HEK293 (cell line): ENCODE measurements at regions not wholly inside any gene's neighbourhood (a gene's known extent, or its start where the extent isn't known, plus 50 kb on each side); places are given as distances from the start of the nearest gene placed in this dataset.

ENCODE experiments used
- CTCF ChIA-PET: fragments of 350-600 bp; formaldehyde crosslinking; extraction: SDS; loops from one replicate; lab custom pipeline; 2021; ENCODE audit warnings: antibody characterized with exemption; lab: Yijun Ruan, JAX
- POLR2A ChIA-PET: fragments of 300-600 bp; formaldehyde crosslinking; extraction: SDS; loops from one replicate; lab custom pipeline; 2020; ENCODE audit warnings: antibody characterized with exemption, inconsistent platforms; lab: Yijun Ruan, JAX
- H3K27ac ChIP-seq: fragments of 200-500 bp; sonication (Bioruptor generic); 2 replicates; pipeline ENCODE4 v1.5.1; 2014; ENCODE audit warnings: low read depth, low read length, control low read depth, inconsistent platforms; ENCODE audit errors: extremely low read depth
- H3K36me3 ChIP-seq, 2 experiments: fragments of 200-500 bp in 1 of 2; sonication (Bioruptor generic) in 1 of 2; 1 replicate in 1 of 2; 2 replicates in 1 of 2; pipeline ENCODE4 v1.5.1; 2014 to 2017; ENCODE audit warnings: inconsistent platforms in 2 of 2, low read length in 2 of 2; ENCODE audit not compliant: control insufficient read depth in 2 of 2, insufficient read depth in 1 of 2
- H3K4me1 ChIP-seq: fragments of 200-500 bp; sonication (Bioruptor generic); 2 replicates; pipeline ENCODE4 v1.5.1; 2014; ENCODE audit warnings: mild to moderate bottlenecking, low read length, inconsistent platforms; ENCODE audit not compliant: control insufficient read depth, insufficient read depth
- H3K4me3 ChIP-seq: 2 replicates; pipeline ENCODE4 v1.5.1; 2011; ENCODE audit warnings: low read depth, mild to moderate bottlenecking, control low read depth, low read length, moderate library complexity
- H3K9me3 ChIP-seq: fragments of 200-500 bp; sonication (Bioruptor generic); 2 replicates; pipeline ENCODE4 v1.5.1; 2014; ENCODE audit warnings: low read depth, low read length, inconsistent platforms; ENCODE audit not compliant: control insufficient read depth, insufficient read depth
- EGR2 ChIP-seq: fragments of 450-650 bp; formaldehyde crosslinking; IDR thresholded peaks from 2 replicates; pipeline ENCODE4 v1.5.1; 2016; ENCODE audit warnings: low read depth, missing biosample characterization, missing genetic modification characterization
- FEZF1 ChIP-seq: fragments of 450-650 bp; formaldehyde crosslinking; IDR thresholded peaks from 2 replicates; pipeline ENCODE4 v1.5.1; 2016; ENCODE audit warnings: missing biosample characterization, missing genetic modification characterization
- MZF1 ChIP-seq: fragments of 450-650 bp; formaldehyde crosslinking; IDR thresholded peaks from 2 replicates; pipeline ENCODE4 v1.5.1; 2017; ENCODE audit warnings: missing biosample characterization, missing genetic modification characterization, borderline replicate concordance
- SETDB1 ChIP-seq: IDR thresholded peaks from one replicate; pipeline ENCODE4 v1.6.1; 2017; ENCODE audit warnings: mild to moderate bottlenecking, low read length, moderate library complexity, mixed read lengths; ENCODE audit not compliant: insufficient read length
- YY2 ChIP-seq: fragments of 450-650 bp; formaldehyde crosslinking; IDR thresholded peaks from 2 replicates; pipeline ENCODE4 v1.5.1; 2016; ENCODE audit warnings: missing biosample characterization, missing genetic modification characterization
- ZBTB17 ChIP-seq: fragments of 450-650 bp; formaldehyde crosslinking; IDR thresholded peaks from 2 replicates; pipeline ENCODE4 v1.5.1; 2016; ENCODE audit warnings: missing biosample characterization, missing genetic modification characterization
- ZNF202 ChIP-seq: fragments of 450-650 bp; formaldehyde crosslinking; IDR thresholded peaks from 2 replicates; pipeline ENCODE4 v1.5.1; 2016; ENCODE audit warnings: missing biosample characterization, missing genetic modification characterization, borderline replicate concordance
- ZNF23 ChIP-seq: fragments of 450-650 bp; formaldehyde crosslinking; IDR thresholded peaks from 2 replicates; pipeline ENCODE4 v1.5.1; 2016; ENCODE audit warnings: missing biosample characterization, missing genetic modification characterization, borderline replicate concordance
- ZNF239 ChIP-seq: fragments of 450-650 bp; formaldehyde crosslinking; IDR thresholded peaks from 2 replicates; pipeline ENCODE4 v1.5.1; 2016; ENCODE audit warnings: missing biosample characterization, missing genetic modification characterization
- ZNF274 ChIP-seq, 2 experiments: fragments of 200-500 bp in 1 of 2; fragments of 450-650 bp in 1 of 2; sonication (Bioruptor generic) in 1 of 2; formaldehyde crosslinking in 1 of 2; IDR thresholded peaks; 2 replicates each; pipeline versions ENCODE4 v1.5.1 to v1.6.1; 2014 to 2016; ENCODE audit warnings: borderline replicate concordance in 1 of 2, inconsistent platforms in 1 of 2, low read length in 1 of 2, missing biosample characterization in 1 of 2, missing genetic modification characterization in 1 of 2
- ZNF404 ChIP-seq: fragments of 450-650 bp; formaldehyde crosslinking; IDR thresholded peaks from 2 replicates; pipeline ENCODE4 v1.5.1; 2017; ENCODE audit warnings: missing biosample characterization, missing genetic modification characterization
- ZNF510 ChIP-seq: fragments of 450-650 bp; formaldehyde crosslinking; IDR thresholded peaks from 2 replicates; pipeline ENCODE4 v1.5.1; 2018; ENCODE audit warnings: mild to moderate bottlenecking, missing genetic modification characterization, missing biosample characterization; ENCODE audit not compliant: insufficient replicate concordance
- ZNF530 ChIP-seq: fragments of 450-650 bp; formaldehyde crosslinking; IDR thresholded peaks from 2 replicates; pipeline ENCODE4 v1.5.1; 2016; ENCODE audit warnings: low read depth, missing biosample characterization, missing genetic modification characterization
- ZNF571 ChIP-seq: fragments of 450-650 bp; formaldehyde crosslinking; IDR thresholded peaks from 2 replicates; pipeline ENCODE4 v1.5.0; 2017; ENCODE audit warnings: missing biosample characterization, missing genetic modification characterization
- ZNF600 ChIP-seq: fragments of 450-650 bp; formaldehyde crosslinking; IDR thresholded peaks from 2 replicates; pipeline ENCODE4 v1.5.1; 2016; ENCODE audit warnings: missing biosample characterization, missing genetic modification characterization
- ZNF624 ChIP-seq: fragments of 450-650 bp; formaldehyde crosslinking; IDR thresholded peaks from 2 replicates; pipeline ENCODE4 v1.5.1; 2017; ENCODE audit warnings: missing biosample characterization, missing genetic modification characterization
- ZNF626 ChIP-seq: fragments of 450-650 bp; sonication (Bioruptor Pico); formaldehyde crosslinking; IDR thresholded peaks from 2 replicates; pipeline ENCODE4 v1.5.1; 2018; ENCODE audit warnings: missing biosample characterization, missing genetic modification characterization, inconsistent platforms
- ZNF670 ChIP-seq: fragments of 450-650 bp; formaldehyde crosslinking; IDR thresholded peaks from 2 replicates; pipeline ENCODE4 v1.5.1; 2016; ENCODE audit warnings: missing biosample characterization, missing genetic modification characterization, low read depth
- TF ChIP-seq, protein P1 (sequence below): fragments of 450-650 bp; formaldehyde crosslinking; IDR thresholded peaks from 2 replicates; pipeline ENCODE4 v1.5.1; 2017; ENCODE audit warnings: missing biosample characterization, missing genetic modification characterization
- TF ChIP-seq, protein P2 (sequence below): fragments of 450-650 bp; IDR thresholded peaks from 2 replicates; pipeline ENCODE4 v1.5.1; 2018; ENCODE audit warnings: missing biosample characterization, mild to moderate bottlenecking, missing genetic modification characterization

DNA sequence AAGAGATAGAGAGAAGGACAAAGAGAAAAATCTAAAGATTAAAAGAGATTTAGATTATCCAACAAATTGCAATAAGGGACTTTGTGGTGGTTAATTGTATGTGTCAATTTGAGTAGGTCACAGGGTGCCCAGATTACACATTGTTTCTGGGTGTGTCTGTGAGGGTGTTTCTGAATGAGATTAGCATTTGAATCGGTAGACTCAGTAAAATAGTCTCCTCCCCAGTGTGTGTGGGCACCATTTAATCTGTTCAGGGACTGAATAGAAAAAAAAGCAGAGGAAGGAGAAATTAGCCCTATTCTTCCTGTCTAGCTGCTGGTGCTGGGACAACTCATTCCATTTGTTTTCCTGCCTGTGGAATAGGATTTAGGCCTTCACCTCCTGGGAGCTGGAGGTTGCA, 339.8 kb upstream of the EPHA4 start:
- no peaks in the 10 kb centered on the region for H3K4me1 ChIP-seq
- H3K9me3 ChIP-seq: no peaks in the 10 kb centered on the region
- POLR2A ChIA-PET: no interaction called here
- CTCF ChIA-PET: no interaction called here
- no peak overlapping the region for H3K4me3 ChIP-seq
- H3K27ac ChIP-seq: no peak overlapping the region
- no peaks in the 10 kb centered on the region for H3K36me3 ChIP-seq
- TF ChIP-seq ZNF626 (no peak), ZNF202 (tag by site-specific recombination) (no peak), YY2 (tag by site-specific recombination) (no peak), ZNF530 (tag by site-specific recombination) (no peak), ZBTB17 (no peak)
- TF ChIP-seq, protein P1, sequence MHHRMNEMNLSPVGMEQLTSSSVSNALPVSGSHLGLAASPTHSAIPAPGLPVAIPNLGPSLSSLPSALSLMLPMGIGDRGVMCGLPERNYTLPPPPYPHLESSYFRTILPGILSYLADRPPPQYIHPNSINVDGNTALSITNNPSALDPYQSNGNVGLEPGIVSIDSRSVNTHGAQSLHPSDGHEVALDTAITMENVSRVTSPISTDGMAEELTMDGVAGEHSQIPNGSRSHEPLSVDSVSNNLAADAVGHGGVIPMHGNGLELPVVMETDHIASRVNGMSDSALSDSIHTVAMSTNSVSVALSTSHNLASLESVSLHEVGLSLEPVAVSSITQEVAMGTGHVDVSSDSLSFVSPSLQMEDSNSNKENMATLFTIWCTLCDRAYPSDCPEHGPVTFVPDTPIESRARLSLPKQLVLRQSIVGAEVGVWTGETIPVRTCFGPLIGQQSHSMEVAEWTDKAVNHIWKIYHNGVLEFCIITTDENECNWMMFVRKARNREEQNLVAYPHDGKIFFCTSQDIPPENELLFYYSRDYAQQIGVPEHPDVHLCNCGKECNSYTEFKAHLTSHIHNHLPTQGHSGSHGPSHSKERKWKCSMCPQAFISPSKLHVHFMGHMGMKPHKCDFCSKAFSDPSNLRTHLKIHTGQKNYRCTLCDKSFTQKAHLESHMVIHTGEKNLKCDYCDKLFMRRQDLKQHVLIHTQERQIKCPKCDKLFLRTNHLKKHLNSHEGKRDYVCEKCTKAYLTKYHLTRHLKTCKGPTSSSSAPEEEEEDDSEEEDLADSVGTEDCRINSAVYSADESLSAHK (tag by site-specific recombination): no peak

DNA sequence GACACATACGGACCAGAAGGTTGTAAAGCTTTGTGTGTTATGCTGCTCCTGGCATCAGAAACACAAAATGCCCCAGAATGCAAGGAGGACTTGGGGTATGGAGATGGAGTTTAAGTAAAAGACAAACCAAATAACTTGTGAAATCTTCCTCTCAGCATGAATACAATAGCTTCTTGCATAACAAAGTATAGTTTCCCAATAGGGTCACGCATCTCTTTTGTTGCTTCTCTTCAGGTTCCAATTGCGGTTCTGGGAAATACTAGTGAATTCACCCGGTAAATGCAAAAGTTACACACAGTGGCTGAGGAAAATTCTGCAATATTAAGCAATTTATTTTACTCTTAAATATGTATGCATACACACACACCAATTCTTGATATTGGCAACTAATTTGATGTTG, 339.2 kb upstream of the EPHA4 start:
- Histone ChIP-seq H3K4me3 (no peak overlapping the region), H3K27ac (no peak overlapping the region)
- POLR2A ChIA-PET: no interaction called here
- TF ChIP-seq ZNF23 (tag by site-specific recombination) (no peak), ZNF624 (tag by site-specific recombination) (no peak), ZNF530 (tag by site-specific recombination) (no peak), ZNF600 (tag by site-specific recombination) (no peak), ZNF670 (tag by site-specific recombination) (no peak), ZNF510 (no peak), ZNF571 (tag by site-specific recombination) (no peak), MZF1 (tag by site-specific recombination) (no peak), ZNF274 (IDR thresholded peaks at IDR 0.05; ENCODE audit: low read length) (no peak), ZNF274 (tag by site-specific recombination; IDR thresholded peaks at IDR 0.05; ENCODE audit: borderline replicate concordance) (no peak), FEZF1 (tag by site-specific recombination) (no peak), ZNF239 (tag by site-specific recombination) (no peak), EGR2 (tag by site-specific recombination) (no peak), ZNF404 (tag by site-specific recombination) (no peak), YY2 (tag by site-specific recombination) (no peak), SETDB1 (no peak)
- TF ChIP-seq, protein P2, sequence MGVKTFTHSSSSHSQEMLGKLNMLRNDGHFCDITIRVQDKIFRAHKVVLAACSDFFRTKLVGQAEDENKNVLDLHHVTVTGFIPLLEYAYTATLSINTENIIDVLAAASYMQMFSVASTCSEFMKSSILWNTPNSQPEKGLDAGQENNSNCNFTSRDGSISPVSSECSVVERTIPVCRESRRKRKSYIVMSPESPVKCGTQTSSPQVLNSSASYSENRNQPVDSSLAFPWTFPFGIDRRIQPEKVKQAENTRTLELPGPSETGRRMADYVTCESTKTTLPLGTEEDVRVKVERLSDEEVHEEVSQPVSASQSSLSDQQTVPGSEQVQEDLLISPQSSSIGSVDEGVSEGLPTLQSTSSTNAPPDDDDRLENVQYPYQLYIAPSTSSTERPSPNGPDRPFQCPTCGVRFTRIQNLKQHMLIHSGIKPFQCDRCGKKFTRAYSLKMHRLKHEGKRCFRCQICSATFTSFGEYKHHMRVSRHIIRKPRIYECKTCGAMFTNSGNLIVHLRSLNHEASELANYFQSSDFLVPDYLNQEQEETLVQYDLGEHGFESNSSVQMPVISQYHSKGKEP (tag by site-specific recombination): no peak
- TF ChIP-seq, protein P1 (tag by site-specific recombination): no peak
- TF ChIP-seq, all 188 proteins: peak for 0
- Histone ChIP-seq H3K9me3 (no peaks in the 10 kb centered on the region), H3K4me1 (no peaks in the 10 kb centered on the region), H3K36me3 (no peaks in the 10 kb centered on the region)
- CTCF ChIA-PET: interaction anchor here (0.6 kb wide), 1 partner anchor 15 kb away, joined by 3 read pairs; no protein-coding TSS in a partner anchor
